ENCODE measurements at regions not wholly inside any gene's neighbourhood (a gene's known extent, or its start where the extent isn't known, plus 50 kb on each side); places are given as distances from the start of the nearest gene placed in this dataset.
"Not testable (repeated sequence)": the region's sequence is repeated elsewhere in the genome, so short reads cannot be mapped to it uniquely, and the experiment has no call there.

DNA sequence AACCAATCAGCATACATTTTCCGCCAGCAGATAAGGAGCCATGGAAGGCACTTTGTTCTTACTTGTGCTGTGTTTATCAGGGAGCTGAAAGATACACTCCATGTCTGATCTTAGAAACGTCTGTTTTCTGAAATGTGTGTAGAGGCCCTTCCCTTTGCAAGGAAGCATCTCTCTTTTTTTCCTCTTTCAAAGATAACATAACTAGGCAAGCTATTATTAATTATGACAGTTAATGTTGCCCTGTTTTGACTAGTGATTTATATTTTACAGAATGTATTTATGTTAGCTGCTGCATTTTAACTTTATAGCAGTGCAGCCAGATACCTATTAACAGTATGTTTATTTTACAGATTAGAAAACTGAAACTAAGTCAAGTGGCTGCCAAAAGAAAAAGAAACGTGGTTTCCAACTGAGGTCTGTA is 683.2 kb upstream of the IGFBP3 start:
- DNase-seq: no peak

DNA sequence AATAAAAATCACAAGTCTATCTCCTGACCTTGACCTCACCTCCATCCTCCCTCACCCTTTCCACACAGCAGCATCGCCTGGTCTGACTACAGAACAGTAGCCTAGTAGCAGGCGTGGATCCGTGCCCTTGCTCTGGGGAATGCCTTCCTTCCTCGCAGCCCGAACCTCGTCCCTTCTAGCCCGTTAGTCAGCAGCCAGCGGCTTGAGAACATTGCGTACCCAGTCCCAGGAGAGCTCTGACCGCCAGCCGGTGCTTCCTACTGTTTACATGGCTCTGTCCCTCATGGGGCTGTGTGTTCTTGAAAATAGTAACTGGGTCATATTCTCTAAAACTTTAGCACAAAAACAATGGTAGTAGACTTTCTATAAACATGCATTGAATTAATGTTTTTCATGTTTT is 682.7 kb upstream of the IGFBP3 start:
- peak; percentile 45 for DNase-seq

DNA sequence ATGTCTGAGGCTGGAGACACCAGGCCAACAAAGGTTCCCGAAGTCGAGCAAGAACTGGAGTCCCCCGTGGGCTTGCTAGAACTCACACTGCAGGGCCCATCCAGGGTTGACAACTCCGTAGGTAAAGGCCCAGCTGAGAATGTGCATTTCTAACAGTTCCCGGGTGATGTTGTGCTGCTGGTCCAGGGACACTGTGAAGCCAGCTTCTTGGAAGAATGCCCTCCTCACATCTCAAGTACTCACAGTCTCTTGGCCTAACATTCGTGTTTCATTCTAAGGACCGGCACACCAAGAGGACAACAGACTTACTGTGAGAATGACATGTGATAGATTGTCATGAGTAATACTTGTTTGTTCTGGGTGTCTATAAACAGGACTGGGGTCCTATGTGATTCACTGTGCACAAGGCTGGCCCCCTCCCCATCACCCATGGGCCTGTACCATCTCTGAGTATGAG is 682.3 kb upstream of the IGFBP3 start:
- no peak for DNase-seq

DNA sequence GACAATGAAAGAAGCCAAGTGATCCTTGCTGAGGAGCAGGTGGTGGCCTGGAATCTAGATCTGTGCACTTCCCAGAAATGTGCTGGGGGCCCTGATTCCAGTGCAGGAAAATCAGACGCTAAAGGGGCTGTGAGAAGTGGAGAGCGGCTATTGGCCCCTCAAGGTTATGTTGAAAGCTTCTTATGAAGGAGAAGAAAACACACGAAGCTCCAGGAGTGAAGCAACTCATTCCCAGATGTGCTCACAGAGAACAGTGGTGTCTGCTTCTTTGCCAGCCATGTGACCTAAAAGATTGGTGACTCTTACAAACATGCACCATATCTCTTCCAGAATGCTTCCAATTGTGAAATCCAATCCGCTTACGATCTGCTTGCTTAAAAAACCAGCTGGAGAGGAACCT is 679.3 kb upstream of the IGFBP3 start:
- DNase-seq: no peak

DNA sequence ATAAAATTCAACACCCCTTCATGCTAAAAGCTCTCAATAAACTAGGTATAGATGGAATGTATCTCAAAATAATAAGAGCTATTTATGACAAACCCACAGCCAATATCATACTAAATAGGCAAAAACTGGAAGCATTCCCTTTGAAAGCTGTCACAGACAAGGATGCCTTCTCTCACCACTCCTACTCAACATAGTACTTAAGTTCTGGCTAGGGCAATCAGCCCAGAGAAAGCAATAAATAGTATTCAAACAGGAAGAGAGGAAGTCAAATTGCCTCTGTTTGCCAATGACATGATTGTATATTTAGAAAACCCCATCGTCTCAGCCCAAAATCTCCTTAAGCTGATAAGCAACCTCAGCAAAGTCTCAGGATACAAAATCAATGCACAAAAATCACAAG is 673.8 kb upstream of the IGFBP3 start:
- DNase-seq: not testable (repeated sequence)

DNA sequence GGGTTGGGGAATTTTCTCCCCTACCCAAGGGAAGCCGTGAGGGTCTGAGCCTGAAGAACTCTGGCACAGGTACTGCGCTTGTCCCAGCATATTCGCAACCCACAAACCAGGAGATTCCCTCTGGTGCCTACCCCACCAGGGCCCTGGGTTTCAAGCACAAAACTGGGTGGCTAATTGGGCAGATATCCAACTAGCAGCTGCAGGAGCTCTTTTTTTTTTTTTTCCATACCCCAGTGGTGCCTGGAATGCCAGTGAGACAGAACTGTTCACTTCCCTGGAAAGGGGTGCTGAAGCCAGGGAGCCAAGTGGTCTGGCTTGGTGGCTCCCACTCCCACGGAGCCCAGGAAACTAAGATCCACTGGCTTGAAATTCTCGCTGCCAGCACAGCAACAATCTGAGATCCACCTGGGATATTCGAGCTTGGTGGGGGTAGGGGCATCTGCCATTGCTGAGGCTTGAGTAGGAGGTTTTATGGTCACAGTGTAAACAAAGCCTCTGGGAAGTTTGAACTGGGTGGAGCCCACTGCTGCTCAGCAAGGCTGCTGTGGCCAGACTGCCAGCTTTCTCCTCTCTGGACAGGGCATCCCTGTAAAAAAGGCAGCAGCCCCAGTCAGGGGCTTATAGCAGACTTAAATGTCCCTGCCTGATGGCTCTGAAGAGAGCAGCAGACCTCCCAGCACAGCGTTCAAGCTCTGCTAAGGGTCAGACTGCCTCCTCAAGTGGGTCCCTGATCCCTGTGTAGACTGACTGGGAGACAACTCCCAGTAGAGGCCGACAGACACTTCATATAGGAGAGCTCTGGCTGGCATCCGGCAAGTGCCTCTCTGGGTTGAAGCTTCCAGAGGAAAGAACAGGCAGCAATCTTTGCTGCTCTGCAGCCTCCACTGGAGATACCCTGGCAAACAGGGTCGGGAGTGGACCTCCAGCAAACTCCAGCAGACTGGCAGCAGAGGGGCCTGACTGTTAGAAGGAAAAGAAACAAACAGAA is 670.1 kb upstream of the IGFBP3 start:
- DNase-seq: not testable (repeated sequence)

DNA sequence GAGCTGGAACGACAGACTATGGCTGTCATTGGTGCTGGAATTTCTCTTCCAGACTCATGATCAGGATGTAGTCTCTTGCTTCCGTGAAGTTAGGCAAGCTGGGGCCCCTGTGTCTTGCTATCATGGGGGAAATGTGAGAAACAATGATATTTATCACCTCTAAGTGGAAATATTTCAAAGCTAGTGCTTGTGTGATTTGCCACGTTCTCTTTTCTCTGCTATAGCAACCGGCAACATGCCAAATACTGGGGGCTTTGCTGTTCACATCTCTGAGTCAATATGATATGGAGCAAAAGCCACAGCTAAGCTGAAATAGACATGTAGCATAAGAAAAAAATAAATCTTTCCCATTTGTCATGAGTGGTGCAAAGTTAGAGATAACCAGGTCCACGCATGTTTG is 668.2 kb upstream of the IGFBP3 start:
- no peak for DNase-seq

DNA sequence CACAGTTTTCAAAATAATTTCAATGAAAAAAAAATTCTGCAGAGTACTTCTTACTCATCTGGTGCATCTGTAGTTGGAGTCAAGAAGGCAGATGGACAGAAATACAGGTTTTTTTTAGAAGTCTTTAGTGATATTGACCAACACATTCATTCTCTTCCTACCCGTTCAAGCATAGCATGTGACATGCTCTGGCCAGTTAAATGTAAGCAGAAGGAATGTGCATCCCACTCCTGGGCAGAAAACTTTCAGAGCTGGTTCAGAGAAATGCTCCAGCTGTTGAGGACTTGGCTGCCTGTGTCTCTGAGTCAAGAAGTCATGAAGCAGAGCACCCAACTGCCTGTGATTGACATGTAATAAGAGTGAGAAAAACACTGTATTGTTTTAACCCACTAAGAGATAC is 665.3 kb upstream of the IGFBP3 start:
- no peak for DNase-seq

DNA sequence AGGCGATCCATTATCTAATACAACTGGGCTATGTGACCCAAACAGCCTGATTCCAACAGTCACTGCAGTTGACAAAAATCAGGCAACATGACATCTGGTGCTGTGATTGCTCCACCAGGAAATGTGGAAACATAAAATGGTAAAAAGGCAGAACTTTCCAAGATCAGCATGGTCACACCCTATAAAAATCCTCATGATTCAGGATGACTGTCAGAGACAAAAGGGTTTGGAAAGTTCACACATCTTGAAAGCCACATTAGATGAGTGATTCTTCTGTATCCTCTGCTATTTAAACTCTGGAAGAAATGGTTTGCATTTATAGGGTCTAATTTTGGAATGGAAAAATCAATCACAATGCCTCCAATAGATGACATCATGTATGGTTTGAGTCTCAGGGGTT is 662.6 kb upstream of the IGFBP3 start:
- DNase-seq: no peak

DNA sequence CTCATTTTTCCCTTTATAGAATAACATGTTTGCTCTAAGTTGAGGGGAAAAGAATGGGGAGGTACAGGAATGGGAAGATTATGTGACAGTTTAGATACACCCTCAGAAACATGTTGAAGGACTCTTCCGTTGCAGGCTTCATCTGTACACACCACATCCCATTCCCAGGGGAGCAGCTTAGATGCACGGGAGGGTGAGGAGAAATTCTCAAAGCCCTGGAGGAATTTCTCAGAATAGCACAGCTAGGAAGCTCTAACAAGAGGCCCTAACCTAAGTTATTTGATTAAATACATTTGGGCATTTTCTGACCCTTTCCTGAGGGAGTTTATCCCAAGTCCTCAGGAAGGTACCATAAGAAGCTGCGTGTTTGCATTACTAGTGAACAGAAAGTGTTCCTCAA is 660.2 kb upstream of the IGFBP3 start:
- DNase-seq: peak; percentile 52

DNA sequence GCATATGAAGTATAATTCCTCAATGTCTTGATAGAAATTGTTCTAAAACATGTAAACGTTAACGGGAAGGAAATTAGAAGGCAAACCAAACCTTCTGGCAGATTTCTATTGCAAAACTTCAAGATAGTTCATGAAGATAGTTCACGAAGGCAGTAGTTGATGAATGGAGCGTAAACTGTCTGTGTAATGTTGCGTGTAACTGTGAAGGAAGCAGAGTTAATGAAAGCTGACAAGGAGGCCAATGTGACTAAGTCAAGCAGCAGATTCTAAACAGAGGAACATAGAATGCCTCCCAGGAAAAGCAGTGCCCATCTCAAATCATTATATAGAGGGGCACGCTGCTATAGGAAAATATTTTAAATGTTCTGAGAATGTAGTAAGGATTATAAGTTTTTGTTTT is 659.7 kb upstream of the IGFBP3 start:
- DNase-seq: peak; percentile 67

DNA sequence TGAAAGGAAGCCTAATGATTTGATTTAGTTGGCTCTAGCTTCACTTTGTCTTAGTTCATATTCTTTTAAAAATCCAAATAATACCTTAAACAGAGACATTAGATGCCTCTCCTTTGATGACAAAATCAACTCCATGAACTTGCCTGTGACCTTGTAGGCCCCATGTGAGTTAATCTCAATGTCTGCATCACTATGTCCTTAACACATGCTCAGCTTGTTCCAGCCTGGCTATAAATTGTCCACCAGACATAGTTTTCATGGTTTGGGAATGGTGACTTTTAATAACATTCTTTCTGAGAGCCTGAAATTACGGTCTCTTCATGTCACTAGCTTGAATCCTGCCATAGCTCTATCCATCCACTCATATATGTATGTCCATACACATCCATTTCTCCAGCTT is 656.3 kb upstream of the IGFBP3 start:
- DNase-seq: no peak

DNA sequence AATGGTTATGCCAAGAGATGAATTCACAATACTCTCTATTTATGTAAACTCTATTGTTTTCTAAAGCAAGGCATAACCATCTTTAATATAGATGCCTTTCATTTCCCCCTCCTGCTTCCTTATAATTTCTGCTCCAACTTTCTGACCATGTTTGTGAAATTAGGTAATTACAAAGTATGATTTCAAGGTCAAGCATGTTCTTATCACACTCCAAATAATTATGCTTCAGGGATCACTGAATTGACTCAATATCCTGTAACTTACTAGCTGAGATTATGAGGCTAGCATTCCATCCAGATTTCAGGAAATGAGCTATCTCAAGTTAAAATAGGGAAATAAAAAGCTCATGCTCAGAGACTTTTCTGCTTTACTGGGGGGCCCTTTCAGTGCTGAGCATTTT is 655.9 kb upstream of the IGFBP3 start:
- DNase-seq: no peak

DNA sequence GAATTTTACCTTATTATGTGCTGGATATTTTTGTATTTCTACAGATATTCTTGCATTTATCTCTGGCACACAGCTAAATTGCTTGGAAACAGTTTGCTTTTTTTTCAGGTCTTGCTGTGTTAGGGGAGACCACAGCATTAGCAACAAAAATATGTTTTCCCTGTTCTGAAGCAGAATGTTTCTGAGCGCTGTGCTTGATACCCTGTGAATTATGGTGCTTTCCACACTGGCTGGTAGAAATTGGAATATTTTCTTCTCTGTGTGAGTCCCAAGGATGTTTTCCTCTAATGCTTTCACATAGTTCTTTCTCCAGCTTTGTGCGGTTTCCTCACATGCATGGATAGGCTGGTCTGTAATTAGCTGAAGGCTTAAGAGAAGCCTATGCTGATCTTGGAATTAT is 651.6 kb upstream of the IGFBP3 start:
- no peak for DNase-seq

DNA sequence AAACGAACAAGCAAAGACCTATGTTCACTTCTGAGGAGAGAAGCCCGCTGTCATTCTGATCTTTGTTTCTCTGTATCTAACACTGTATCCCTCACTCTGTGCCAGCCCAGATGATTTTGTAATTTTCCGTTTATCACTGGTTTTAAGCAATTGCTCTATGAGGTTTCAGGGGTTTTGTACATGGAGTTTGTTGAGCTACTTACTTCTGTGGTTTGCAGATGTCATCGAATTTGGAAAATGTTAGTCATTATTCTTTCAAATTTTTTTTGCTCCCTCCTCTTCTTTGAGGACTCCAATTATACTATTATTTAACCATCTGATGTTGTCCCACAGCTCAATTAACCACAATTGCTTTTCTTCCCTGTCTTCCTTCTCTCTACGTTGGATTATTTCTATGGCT is 650.9 kb upstream of the IGFBP3 start:
- DNase-seq: no peak

DNA sequence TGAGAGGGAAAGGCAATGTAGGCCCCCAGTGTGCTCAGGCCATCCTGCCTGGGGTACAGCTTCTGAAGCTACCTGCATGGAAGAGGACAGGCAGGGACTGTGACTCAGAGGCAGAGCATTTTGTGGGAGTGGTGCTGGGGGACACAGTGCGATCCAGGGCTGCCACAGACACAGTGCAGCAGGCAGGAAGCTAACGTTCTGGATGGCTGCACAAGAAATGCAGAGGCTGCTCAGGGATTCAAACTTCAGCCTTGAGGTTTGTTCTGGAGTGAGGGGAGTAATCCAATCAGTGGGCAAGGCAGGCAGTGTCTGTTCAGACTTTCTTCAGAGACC is 648.0 kb upstream of the IGFBP3 start:
- DNase-seq: no peak

DNA sequence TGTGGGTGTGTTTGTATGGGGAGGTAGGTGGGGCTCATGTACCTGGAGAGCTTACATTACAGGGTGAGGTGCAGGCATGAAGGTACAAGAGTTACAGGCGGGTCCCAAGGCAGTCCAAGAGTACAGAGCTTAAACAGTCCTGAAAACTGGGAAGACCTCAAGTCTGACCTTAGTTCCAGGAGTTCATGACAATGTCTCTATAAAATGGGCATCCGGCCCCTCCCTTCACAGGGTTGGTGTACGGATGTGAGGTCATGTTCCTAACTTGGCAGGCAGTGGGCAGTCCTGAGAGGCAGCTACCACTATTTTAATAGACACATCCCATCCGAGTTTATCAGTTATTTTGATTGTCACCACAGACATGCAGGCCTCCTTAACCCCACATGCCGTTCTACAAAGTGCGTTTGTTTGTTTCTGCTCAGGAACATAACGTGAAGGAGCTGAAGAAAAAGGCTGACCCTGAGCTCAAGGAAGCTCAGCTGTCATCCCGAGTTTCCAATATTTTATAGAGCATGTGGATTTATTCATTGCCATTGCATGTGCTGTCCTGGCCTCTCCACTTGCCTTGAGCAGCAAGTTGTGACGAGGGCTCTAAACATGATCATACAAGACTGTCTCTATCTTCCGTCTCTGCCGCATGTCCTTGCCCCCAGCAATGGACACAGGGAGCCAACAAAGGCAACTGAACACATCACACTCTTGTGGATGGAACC is 647.5 kb upstream of the IGFBP3 start:
- no peak for DNase-seq

DNA sequence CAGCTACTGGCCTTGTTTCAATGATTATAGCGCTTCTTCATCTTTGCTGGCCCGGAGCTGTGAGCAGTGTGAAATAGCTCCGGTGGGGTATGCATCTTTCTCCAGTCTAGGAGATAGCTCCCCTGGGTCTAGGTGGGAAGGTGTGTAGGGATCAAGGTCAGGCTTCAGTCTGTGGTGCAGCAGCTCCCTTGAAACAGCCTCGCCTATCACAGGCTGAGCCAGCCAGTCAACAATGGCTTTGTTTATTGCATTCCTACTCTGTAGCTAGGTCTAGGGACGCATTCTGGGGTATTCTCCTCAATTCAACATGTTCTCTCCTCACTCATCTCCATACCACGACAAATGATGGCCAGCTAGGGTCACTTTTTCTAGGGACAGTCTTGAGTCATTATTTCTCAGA is 646.8 kb upstream of the IGFBP3 start:
- DNase-seq: no peak

DNA sequence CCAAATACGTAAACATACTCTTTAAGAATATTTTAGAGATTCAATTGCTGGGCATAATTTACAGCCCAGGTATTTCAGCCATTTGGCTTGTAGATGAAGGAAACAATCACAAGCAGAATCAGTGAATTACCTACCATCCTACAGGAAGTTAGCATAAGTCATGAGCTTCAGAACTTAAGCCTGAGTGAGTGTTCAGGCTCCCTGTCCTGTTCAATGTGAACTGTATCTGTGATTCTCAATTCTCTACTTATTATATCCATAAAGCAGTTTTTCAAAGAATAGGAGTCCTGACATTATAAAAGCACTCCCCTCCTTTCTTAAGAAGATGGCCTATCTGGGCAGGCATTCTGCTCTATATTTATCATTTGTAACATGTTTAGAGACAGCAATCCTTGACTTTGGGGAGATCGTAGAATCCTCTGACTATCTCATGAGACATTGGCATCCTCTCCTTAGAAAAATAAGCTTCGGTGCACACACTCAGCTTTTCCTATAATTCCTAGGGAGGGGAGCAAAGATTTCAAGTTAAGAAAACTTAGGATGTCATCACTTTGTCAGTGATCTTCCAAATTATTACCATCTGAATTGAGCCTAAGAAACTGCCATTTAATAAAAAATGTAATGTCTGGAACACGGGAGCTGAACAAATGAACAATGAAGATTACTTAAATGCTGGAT is 645.2 kb upstream of the IGFBP3 start:
- no peak for DNase-seq

DNA sequence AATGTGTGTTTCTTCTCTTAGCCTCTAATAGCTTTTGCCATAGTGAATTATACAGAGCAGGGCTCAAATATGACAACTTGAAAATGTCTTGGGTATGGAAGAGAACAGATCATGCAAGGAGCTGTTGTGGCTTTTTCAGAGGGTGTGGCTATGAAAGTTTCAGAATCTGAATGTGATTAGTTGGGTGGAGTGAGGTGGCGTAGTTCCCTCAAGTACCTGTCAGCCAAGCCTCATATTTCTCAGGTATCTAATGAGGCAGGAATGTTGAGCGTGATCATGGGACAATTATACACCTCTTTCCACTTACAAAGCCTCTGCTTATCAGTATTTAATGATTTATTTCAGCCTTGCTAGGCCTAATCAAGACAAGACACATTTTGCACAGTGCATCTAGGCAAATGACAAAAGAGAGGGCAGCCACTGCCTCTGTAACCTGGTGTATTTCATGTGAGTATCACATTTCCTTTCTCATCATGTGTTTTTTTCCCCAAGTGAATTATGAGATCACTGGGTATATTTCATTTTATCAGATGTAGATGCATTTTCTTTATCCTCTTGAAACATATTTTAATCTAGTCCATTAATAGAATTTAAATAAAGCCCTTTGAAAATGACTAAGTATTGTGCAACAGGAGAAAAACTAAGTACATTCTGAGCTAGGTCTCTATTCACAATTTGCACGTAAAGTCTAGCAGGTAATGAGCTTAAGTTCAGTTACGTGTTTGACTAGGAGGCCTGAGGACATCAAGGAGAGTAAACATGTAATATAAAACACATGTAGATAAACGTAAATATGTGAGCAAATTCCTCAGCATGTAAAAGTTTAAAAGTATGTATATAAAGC is 644.4 kb upstream of the IGFBP3 start:
- no peak for DNase-seq

DNA sequence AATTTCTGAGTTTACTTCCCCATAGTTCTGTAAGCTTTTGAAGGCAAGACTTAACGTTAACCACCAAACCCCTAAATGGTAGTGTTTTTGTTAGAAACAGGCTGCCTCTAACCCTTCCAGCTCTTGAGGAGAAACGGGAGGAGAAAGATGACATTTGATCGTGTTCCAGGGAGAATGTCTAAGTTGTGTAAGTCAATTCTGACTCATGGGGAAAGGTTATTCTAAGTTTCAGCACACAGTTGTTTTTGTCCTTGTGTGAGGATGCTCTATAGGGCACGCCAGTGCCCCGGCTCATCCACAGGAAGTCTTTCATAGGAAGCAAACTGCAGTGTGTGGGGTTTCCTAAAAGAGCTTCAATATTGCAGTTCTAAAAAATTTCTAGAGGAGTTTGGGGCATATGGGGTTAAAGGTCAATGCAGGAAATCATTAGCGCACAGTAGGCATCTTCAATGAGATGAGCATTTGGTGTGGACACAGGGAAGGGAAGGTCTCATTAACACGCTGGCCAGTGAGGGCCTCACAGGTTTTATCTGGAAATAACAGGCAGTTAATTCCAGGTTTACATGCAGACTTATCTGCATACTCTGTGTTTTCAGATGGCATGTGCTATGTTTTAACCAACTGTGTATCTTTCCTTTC is 638.2 kb upstream of the IGFBP3 start:
- DNase-seq: no peak

All from retina (tissue), 1 donor.